Left lung (tissue), 4 donors: ENCODE measurements at regions not wholly inside any gene's neighbourhood (a gene's known extent, or its start where the extent isn't known, plus 50 kb on each side); places are given as distances from the start of the nearest gene placed in this dataset.
A peak's percentile ranks its signal among the peaks of the same experiment; 100 is the strongest.

Experiments used
- ATAC-seq: fragments of 200-7000 bp; cut with Tn5 transposase; one replicate; pipeline ENCODE4 v1.9.1; 2020; ENCODE audit warnings: moderate library complexity
- DNase-seq, 4 donors: peaks; one replicate each; pipeline ENCODE4 v3.0.0-alpha.2; 2013 to 2020
- H3K27ac ChIP-seq, 2 donors: fragments of 200-600 bp; sonication (generic) in 1 of 2; one replicate each; pipeline versions ENCODE4 v1.5.0 to v1.8.0; 2020 to 2021
- H3K27me3 ChIP-seq, 2 donors: fragments of 200-600 bp; sonication (generic) in 1 of 2; one replicate each; pipeline versions ENCODE4 v1.5.0 to v1.8.0; 2020 to 2021
- H3K36me3 ChIP-seq, 2 donors: fragments of 200-600 bp; sonication (generic) in 1 of 2; one replicate each; pipeline versions ENCODE4 v1.5.0 to v1.8.0; 2020 to 2021
- H3K4me1 ChIP-seq, 2 donors: fragments of 200-600 bp; one replicate each; pipeline ENCODE4 v1.8.0; 2021
- H3K4me3 ChIP-seq, 2 donors: fragments of 200-600 bp; sonication (generic) in 1 of 2; one replicate each; pipeline versions ENCODE4 v1.5.0 to v1.8.0; 2020 to 2021; ENCODE audit warnings: mild to moderate bottlenecking in 1 of 2
- H3K9me3 ChIP-seq, 2 donors: fragments of 200-600 bp; sonication (generic) in 1 of 2; one replicate each; pipeline versions ENCODE4 v1.5.0 to v1.8.0; 2020 to 2021
- intact Hi-C, 2 donors: fragments of 100-400 bp; cut with DNase I; formaldehyde crosslinking; loops; one replicate each; pipeline versions ENCODE4 v1.11.2 to v1.14.2; 2022
- TF ChIP-seq, protein P1 (sequence below), 2 donors: fragments of 200-600 bp; sonication (generic) in 1 of 2; IDR thresholded peaks; one replicate each; pipeline versions ENCODE4 v1.5.0 to v1.8.0; 2021; ENCODE audit warnings: antibody characterized with exemption in 2 of 2
- donor health status: DM: no; HTN: yes; CAD: no.
- donor health status: DM: no; HTN: no; CAD: no.

DNA sequence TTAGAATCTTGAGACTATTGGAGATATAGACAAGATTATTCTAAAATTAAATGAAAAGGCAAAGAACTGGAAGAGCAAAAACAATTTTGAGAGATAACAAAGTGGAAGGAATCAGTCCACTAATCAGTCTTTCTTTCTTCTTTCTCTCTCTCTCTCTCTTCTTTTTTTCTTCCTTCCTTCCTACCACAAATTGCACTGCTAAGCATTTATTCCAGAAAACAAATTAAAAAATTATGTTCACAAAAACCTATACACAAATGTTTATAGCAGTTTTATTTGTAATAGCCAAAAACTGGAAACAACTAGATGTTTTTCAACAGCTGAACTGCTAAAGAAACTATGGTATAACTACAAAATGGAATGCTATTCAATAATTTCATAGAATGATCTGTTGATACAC is 291.9 kb upstream of the FTMT start:
- Histone ChIP-seq H3K36me3 (no peaks in the 10 kb centered on the region), H3K27ac (no peak overlapping the region), H3K4me3 (no peak overlapping the region), H3K27me3 (no peaks in the 10 kb centered on the region), H3K4me1 (no peaks in the 10 kb centered on the region), H3K9me3 (peaks cover 0 to 8% of the 10 kb centered on the region in 2 donors)
- ATAC-seq (no peak), DNase-seq (no peak)
- intact Hi-C loops = no loop called here
- TF ChIP-seq, protein P1, sequence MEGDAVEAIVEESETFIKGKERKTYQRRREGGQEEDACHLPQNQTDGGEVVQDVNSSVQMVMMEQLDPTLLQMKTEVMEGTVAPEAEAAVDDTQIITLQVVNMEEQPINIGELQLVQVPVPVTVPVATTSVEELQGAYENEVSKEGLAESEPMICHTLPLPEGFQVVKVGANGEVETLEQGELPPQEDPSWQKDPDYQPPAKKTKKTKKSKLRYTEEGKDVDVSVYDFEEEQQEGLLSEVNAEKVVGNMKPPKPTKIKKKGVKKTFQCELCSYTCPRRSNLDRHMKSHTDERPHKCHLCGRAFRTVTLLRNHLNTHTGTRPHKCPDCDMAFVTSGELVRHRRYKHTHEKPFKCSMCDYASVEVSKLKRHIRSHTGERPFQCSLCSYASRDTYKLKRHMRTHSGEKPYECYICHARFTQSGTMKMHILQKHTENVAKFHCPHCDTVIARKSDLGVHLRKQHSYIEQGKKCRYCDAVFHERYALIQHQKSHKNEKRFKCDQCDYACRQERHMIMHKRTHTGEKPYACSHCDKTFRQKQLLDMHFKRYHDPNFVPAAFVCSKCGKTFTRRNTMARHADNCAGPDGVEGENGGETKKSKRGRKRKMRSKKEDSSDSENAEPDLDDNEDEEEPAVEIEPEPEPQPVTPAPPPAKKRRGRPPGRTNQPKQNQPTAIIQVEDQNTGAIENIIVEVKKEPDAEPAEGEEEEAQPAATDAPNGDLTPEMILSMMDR (IDR thresholded peaks at IDR 0.05) = no peak

DNA sequence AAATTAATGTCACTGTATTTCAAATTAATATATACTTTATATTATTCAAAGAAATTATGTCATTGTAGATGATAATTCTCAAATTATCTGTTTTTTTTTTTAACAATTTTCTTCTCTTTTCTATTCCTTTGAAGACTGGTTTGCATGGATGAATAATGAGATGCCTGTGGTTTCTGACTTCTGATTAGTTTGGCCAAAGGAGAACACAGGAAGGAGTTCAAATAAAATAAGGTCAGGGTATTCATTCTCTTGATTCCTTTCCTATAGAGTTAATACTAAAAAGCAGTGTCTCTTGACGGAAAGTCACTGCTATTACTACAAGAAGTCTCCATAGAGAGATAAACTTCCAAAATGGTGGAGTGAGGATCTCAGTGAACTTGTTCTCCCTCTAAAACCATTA is 279.6 kb upstream of the FTMT start:
- Histone ChIP-seq H3K4me3 (no peak overlapping the region), H3K4me1 (no peaks in the 10 kb centered on the region), H3K27me3 (no peaks in the 10 kb centered on the region), H3K9me3 (no peaks in the 10 kb centered on the region), H3K27ac (no peak overlapping the region), H3K36me3 (no peaks in the 10 kb centered on the region)
- DNase-seq (no peak), ATAC-seq (no peak)
- intact Hi-C loops = no loop called here
- TF ChIP-seq, protein P1 (IDR thresholded peaks at IDR 0.05) = no peak

DNA sequence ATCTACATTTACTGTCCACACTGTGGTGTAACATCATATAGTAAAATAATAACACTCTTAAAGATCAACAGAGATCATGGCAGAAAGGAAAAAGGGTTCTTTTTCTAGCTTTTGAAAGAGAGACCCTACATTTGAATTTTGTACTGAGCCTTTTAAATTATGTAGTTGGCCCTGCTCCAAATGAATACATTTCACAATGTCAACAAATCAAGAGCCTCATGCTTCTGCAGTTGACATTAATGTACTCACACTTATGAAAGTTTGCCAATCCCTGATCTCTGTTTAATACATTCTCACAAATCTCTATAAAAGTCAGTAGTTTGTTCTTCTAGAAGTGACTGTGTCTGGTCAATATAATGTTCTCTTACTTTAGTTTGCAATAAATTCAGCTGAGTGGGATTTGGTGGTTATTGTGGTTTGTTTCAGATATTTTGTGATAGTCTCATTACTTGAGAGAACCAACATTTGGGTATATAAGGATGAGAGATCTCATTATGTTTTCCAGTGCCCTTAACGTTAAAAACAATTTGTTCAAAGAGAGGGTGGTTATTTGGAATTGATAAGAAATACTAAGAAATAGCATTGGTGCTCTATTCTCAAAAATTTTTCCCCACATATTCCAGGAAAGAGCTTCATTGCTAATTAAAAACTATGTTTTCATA is 277.8 kb upstream of the FTMT start:
- ATAC-seq (no peak), DNase-seq (peak in 2 of 4 donors; percentile 5 to 23)
- Histone ChIP-seq H3K9me3 (peaks cover 0 to 3% of the 10 kb centered on the region in 2 donors), H3K4me3 (no peak overlapping the region), H3K4me1 (no peaks in the 10 kb centered on the region), H3K36me3 (no peaks in the 10 kb centered on the region), H3K27ac (no peak overlapping the region), H3K27me3 (no peaks in the 10 kb centered on the region)
- TF ChIP-seq, protein P1 (IDR thresholded peaks at IDR 0.05) = no peak
- intact Hi-C loops = no loop called here

DNA sequence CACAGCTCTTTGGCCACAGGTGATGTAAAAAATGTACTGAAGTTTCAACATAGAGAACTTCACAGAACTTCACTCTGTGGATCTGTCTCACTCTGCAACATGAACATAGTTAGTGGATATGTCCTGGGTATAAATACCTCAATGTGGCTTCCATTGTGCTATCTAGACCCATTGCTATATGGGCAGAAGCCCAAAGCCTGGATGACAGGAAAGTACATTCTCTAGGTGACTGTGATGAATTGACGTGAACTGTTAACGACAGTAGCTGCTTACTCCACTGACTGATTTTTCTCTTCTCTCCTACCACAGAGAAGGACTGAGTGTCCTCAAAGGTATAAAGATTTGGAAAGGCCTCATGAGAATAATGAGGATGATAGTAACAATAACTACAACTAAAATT is 270.1 kb upstream of the FTMT start:
- Histone ChIP-seq H3K4me1 (no peaks in the 10 kb centered on the region), H3K27ac (no peak overlapping the region), H3K36me3 (no peaks in the 10 kb centered on the region), H3K9me3 (peaks cover 0 to 7% of the 10 kb centered on the region in 2 donors), H3K4me3 (no peak overlapping the region), H3K27me3 (no peaks in the 10 kb centered on the region)
- TF ChIP-seq, protein P1 (IDR thresholded peaks at IDR 0.05) = no peak
- no peak for ATAC-seq
- intact Hi-C loops = no loop called here
- DNase-seq = no peak

DNA sequence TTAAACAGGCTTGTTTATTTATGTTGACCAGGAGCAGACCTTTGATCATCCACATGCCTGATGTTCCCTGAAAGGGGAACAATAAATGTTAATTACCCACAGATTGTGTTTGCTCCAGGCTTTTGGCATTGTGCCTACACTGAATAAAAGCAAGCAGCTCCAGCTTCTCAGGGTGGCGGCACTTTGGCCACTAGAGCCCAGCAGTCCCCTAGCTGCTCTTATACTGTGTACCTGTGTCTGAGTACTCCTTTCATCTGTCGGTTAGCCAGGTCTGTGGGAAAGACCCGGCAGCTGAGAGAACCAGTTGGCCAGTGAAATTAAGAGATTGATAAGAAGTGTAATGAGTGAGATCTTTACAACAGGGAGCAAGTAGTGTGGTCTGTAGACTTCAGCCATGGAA is 254.8 kb upstream of the FTMT start:
- Histone ChIP-seq H3K4me1 (no peaks in the 10 kb centered on the region), H3K27me3 (no peaks in the 10 kb centered on the region), H3K4me3 (no peak overlapping the region), H3K27ac (no peak overlapping the region), H3K36me3 (no peaks in the 10 kb centered on the region), H3K9me3 (peaks cover 0 to 31% of the 10 kb centered on the region in 2 donors)
- ATAC-seq = no peak
- TF ChIP-seq, protein P1 (IDR thresholded peaks at IDR 0.05) = no peak
- intact Hi-C loops = no loop called here
- no peak for DNase-seq
